ENCODE measurements at regions not wholly inside any gene's neighbourhood (a gene's known extent, or its start where the extent isn't known, plus 50 kb on each side); places are given as distances from the start of the nearest gene placed in this dataset.

DNA sequence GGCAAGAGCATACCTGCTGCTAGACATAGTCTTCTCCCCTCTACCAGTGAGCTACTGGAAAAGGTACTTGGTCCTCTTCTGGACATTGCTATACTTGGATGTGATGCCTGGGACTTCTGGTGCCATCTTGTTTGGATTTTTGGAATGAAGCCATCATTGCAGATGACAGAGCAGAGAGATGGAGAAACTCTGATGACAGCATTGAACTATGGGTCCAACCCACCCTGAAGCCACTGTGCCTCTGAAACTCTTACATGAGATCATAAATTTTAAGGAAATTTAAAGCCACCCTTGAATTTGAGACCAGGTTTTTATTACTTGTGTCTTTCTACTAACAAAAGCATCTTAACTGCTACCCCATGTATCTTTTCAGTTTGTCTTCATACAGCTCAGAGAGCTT, 151.1 kb upstream of the SMIM23 start:
- Histone ChIP-seq H3K36me3 (ENCODE audit: low read depth) (no peaks in the 10 kb centered on the region), H3K27ac (no peak overlapping the region), H3K27me3 (ENCODE audit: insufficient read depth, low read depth) (no peaks in the 10 kb centered on the region), H4K20me1 (ENCODE audit: insufficient read depth) (no peaks in the 10 kb centered on the region), H3K9me3 (ENCODE audit: insufficient read depth, low read depth) (no peaks in the 10 kb centered on the region), H3K4me1 (replicated peaks; ENCODE audit: insufficient read depth) (peaks cover 21% of the 10 kb centered on the region), H3K4me3 (no peak overlapping the region), H3K79me2 (ENCODE audit: low read depth) (no peaks in the 10 kb centered on the region), H2AFZ (no peak overlapping the region), H3K9me2 (ENCODE audit: insufficient read depth) (no peaks in the 10 kb centered on the region), H3F3A (ENCODE audit: insufficient read depth, low read depth) (peaks cover 15% of the 10 kb centered on the region; the same call in 1 of the 2 replicates), H3K4me2 (peak overlapping the region; percentile 35)
- POLR2A ChIA-PET (ENCODE audit: unreplicated experiment), result no interaction called here
- DNase-seq, result no peak
- no TSS peak for BruUV-seq (replicated peaks)
- TF ChIP-seq, protein P1, sequence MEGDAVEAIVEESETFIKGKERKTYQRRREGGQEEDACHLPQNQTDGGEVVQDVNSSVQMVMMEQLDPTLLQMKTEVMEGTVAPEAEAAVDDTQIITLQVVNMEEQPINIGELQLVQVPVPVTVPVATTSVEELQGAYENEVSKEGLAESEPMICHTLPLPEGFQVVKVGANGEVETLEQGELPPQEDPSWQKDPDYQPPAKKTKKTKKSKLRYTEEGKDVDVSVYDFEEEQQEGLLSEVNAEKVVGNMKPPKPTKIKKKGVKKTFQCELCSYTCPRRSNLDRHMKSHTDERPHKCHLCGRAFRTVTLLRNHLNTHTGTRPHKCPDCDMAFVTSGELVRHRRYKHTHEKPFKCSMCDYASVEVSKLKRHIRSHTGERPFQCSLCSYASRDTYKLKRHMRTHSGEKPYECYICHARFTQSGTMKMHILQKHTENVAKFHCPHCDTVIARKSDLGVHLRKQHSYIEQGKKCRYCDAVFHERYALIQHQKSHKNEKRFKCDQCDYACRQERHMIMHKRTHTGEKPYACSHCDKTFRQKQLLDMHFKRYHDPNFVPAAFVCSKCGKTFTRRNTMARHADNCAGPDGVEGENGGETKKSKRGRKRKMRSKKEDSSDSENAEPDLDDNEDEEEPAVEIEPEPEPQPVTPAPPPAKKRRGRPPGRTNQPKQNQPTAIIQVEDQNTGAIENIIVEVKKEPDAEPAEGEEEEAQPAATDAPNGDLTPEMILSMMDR (conservative IDR thresholded peaks at IDR 0.05), result no peak
- TF ChIP-seq EZH2 (IDR thresholded peaks at IDR 0.05; ENCODE audit: low read depth), result no peak
- intact Hi-C loops (cut with micrococcal nuclease; ENCODE audit: unreplicated experiment), result loop anchor here (5.0 kb wide), 2 partner anchors 217 to 273 kb away; partner anchors contain the start of gene FGF18
- CTCF ChIA-PET, result no interaction called here

DNA sequence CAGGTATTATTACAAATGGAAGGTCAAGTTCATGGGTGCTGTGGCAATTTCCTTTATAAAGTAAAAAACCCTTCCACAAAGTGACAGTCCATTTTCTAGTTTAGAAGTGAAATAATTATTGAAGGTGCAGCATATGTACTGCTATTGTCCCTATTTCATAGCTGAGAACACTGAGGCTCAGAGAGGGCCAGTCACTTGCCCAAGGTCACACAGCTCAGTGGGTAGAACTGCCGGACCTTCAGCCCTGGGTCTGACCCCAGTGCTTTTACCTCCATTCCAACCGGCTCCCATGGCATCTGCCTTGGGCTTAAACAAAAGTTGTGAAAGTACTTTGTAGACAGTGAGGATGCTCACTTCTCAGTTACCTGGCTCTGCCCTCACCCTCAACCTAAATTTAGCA, 150.6 kb upstream of the SMIM23 start:
- no peak overlapping the region for H3K4me2 ChIP-seq
- H3K4me3 ChIP-seq, result no peak overlapping the region
- H3K27me3 ChIP-seq (ENCODE audit: insufficient read depth, low read depth), result no peaks in the 10 kb centered on the region
- intact Hi-C loops (cut with micrococcal nuclease; ENCODE audit: unreplicated experiment), result no loop called here
- peaks cover 15% of the 10 kb centered on the region; the same call in 1 of the 2 replicates for H3F3A ChIP-seq (ENCODE audit: insufficient read depth, low read depth)
- H3K79me2 ChIP-seq (ENCODE audit: low read depth), result no peaks in the 10 kb centered on the region
- no peak for DNase-seq
- no peaks in the 10 kb centered on the region for H4K20me1 ChIP-seq (ENCODE audit: insufficient read depth)
- H3K4me1 ChIP-seq (replicated peaks; ENCODE audit: insufficient read depth), result peaks cover 17% of the 10 kb centered on the region
- H2AFZ ChIP-seq, result no peak overlapping the region
- POLR2A ChIA-PET (ENCODE audit: unreplicated experiment), result no interaction called here
- no peaks in the 10 kb centered on the region for H3K9me3 ChIP-seq (ENCODE audit: insufficient read depth, low read depth)
- CTCF ChIA-PET, result no interaction called here
- H3K9me2 ChIP-seq (ENCODE audit: insufficient read depth), result no peaks in the 10 kb centered on the region
- no peak overlapping the region for H3K27ac ChIP-seq
- TF ChIP-seq, protein P1 (conservative IDR thresholded peaks at IDR 0.05), result no peak
- TF ChIP-seq EZH2 (IDR thresholded peaks at IDR 0.05; ENCODE audit: low read depth), result no peak
- BruUV-seq (replicated peaks), result no TSS peak
- no peaks in the 10 kb centered on the region for H3K36me3 ChIP-seq (ENCODE audit: low read depth)

DNA sequence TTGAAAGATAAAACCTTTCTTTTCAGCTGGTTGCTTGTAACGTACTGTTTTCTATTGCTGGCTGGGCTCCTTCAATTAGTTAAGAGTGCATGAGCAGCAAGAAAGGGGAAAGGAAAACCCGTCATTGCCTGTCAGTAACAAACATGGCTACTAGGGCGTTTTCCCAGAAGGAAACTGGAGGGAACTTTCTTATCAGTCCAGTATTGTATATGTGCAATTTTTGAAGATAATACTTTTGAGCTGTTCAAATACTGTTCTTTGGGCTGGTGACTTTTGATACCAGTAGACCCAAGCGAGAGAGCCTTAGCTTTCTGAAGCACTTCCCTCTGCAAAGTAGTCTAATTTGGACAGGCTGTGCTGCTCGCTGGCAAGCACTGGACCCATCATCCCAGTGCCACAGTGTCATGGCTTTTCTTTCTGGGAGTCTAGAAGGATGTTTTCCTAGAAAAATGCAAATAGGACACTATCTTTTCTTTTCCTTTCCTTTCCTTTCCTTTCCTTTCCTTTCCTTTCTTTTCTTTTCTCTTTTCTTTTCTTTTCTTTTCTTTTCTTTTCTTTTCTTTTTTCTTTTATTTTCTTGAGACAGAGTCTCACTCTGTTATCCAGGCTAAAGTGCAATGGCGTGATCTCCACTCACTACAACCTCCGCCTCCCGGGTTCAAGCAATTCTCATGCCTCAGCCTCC, 149.9 kb upstream of the SMIM23 start:
- H3K9me2 ChIP-seq (ENCODE audit: insufficient read depth), result no peaks in the 10 kb centered on the region
- no peaks in the 10 kb centered on the region for H4K20me1 ChIP-seq (ENCODE audit: insufficient read depth)
- ChIA-PET POLR2A (ENCODE audit: unreplicated experiment) (interaction anchor here (0.7 kb wide), 1 partner anchor 16 kb away, joined by 3 read pairs; no protein-coding TSS in a partner anchor), CTCF (no interaction called here)
- H3K9me3 ChIP-seq (ENCODE audit: insufficient read depth, low read depth), result no peaks in the 10 kb centered on the region
- no peak for DNase-seq
- no peaks in the 10 kb centered on the region for H3K27me3 ChIP-seq (ENCODE audit: insufficient read depth, low read depth)
- no peaks in the 10 kb centered on the region for H3K79me2 ChIP-seq (ENCODE audit: low read depth)
- no TSS peak for BruUV-seq (replicated peaks)
- no peak for TF ChIP-seq EZH2 (IDR thresholded peaks at IDR 0.05; ENCODE audit: low read depth)
- TF ChIP-seq, protein P1 (conservative IDR thresholded peaks at IDR 0.05), result no peak
- H3F3A ChIP-seq (ENCODE audit: insufficient read depth, low read depth), result peaks cover 15% of the 10 kb centered on the region; the same call in 1 of the 2 replicates
- no peak overlapping the region for H3K4me2 ChIP-seq
- no peak overlapping the region for H2AFZ ChIP-seq
- intact Hi-C loops (cut with micrococcal nuclease; ENCODE audit: unreplicated experiment), result no loop called here
- H3K4me3 ChIP-seq, result no peak overlapping the region
- no peak overlapping the region for H3K27ac ChIP-seq
- peaks cover 17% of the 10 kb centered on the region for H3K4me1 ChIP-seq (replicated peaks; ENCODE audit: insufficient read depth)
- no peaks in the 10 kb centered on the region for H3K36me3 ChIP-seq (ENCODE audit: low read depth)
